Caco-2 (cell line): ENCODE measurements at regions not wholly inside any gene's neighbourhood (a gene's known extent, or its start where the extent isn't known, plus 50 kb on each side); places are given as distances from the start of the nearest gene placed in this dataset.
A peak's percentile ranks its signal among the peaks of the same experiment; 100 is the strongest.

Experiments used
- BruUV-seq: library from RNA; stranded (reverse); fragments of 400-500 nt; replicated peaks from 2 replicates; lab custom pipeline; 2021; lab: Mats Ljungman, UMichigan
- CTCF ChIA-PET: fragments of 300-600 bp; sonication (Branson Sonifier 250); formaldehyde crosslinking; loops from one replicate; lab custom pipeline; 2022; ENCODE audit warnings: antibody characterized with exemption; lab: Charles Lee
- POLR2A ChIA-PET: fragments of 300-600 bp; sonication (Branson Sonifier 250); formaldehyde crosslinking; loops from one replicate; lab custom pipeline; 2022; ENCODE audit warnings: antibody characterized with exemption; lab: Charles Lee
- DNase-seq, 2 experiments: peaks; one replicate each; pipeline versions ENCODE4 v3.0.0 to v3.0.0-alpha.2; 2020 to 2022
- H3K27me3 ChIP-seq: replicated peaks from 2 replicates; pipeline ENCODE4 v1.6.0; 2011; ENCODE audit warnings: low read length; ENCODE audit not compliant: control insufficient read depth, insufficient read depth
- H3K36me3 ChIP-seq: 2 replicates; pipeline ENCODE4 v1.5.1; 2011; ENCODE audit warnings: low read length; ENCODE audit not compliant: control insufficient read depth, insufficient read depth
- H3K4me1 ChIP-seq: fragments of 250-450 bp; sonication (Bioruptor Pico); 2 replicates; pipeline ENCODE4 v1.5.1; 2020; ENCODE audit warnings: mild to moderate bottlenecking
- H3K4me3 ChIP-seq: 2 replicates; pipeline ENCODE4 v1.5.1; 2011; ENCODE audit warnings: low read depth, mild to moderate bottlenecking, control low read depth, low read length
- H3K9me3 ChIP-seq: fragments of 250-450 bp; sonication (Bioruptor Pico); 2 replicates; pipeline ENCODE4 v1.5.1; 2020; ENCODE audit warnings: mild to moderate bottlenecking, moderate library complexity
- H3K27ac Mint-ChIP-seq: one replicate; pipeline ENCODE4 v1.8.0; 2022; ENCODE audit warnings: mixed read lengths; ENCODE audit not compliant: unreplicated experiment
- H3K27me3 Mint-ChIP-seq: one replicate; pipeline ENCODE4 v1.8.0; 2022; ENCODE audit warnings: mixed read lengths; ENCODE audit not compliant: insufficient read depth, unreplicated experiment
- H3K36me3 Mint-ChIP-seq: one replicate; pipeline ENCODE4 v1.8.0; 2022; ENCODE audit warnings: mild to moderate bottlenecking, mixed read lengths; ENCODE audit not compliant: insufficient read depth, unreplicated experiment
- H3K4me1 Mint-ChIP-seq: one replicate; pipeline ENCODE4 v1.8.0; 2022; ENCODE audit warnings: low read depth, mixed read lengths; ENCODE audit not compliant: unreplicated experiment
- H3K4me3 Mint-ChIP-seq: one replicate; pipeline ENCODE4 v1.8.0; 2022; ENCODE audit warnings: mild to moderate bottlenecking, moderate library complexity, mixed read lengths; ENCODE audit not compliant: unreplicated experiment
- H3K9me3 Mint-ChIP-seq: one replicate; pipeline ENCODE4 v1.8.0; 2022; ENCODE audit warnings: mixed read lengths; ENCODE audit not compliant: unreplicated experiment
- intact Hi-C: fragments of 100-400 bp; cut with micrococcal nuclease; formaldehyde crosslinking; loops from one replicate; pipeline ENCODE4 v1.10.0; 2022; ENCODE audit not compliant: unreplicated experiment
- TF ChIP-seq, protein P1 (sequence below), 2 experiments: fragments of 200-600 bp in 1 of 2; IDR thresholded peaks; 1 replicate in 1 of 2; 2 replicates in 1 of 2; pipeline versions ENCODE4 v1.5.1 to v1.8.0; 2011 to 2022; ENCODE audit warnings: antibody characterized with exemption in 1 of 2, control low read depth in 1 of 2, inconsistent platforms in 1 of 2, low read depth in 1 of 2, low read length in 1 of 2, mild to moderate bottlenecking in 1 of 2, moderate library complexity in 1 of 2; ENCODE audit not compliant: insufficient read depth in 1 of 2, severe bottlenecking in 1 of 2, unreplicated experiment in 1 of 2

DNA sequence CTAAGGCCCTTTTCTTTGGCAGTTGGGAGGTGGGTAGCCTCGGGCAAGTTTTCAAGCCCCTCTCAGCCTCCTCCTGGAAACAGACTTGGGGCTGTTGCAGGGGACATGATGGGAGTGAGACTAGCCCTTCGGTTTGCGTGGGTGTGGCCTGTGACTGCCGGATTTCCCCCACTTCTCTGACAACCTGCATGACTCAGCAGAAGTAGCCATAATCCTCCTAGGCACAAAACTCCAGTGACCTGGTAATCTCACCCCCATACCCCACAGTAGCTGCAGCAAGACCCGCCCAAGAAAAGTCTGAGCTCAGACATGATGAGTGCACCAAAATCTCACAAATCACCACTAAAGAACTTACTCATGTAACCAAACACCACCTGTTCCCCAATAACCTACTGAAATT lies 433.7 kb upstream of the AMOT start:
- Mint-ChIP-seq H3K9me3 (peaks cover 17% of the 10 kb centered on the region), H3K36me3 (no peaks in the 10 kb centered on the region), H3K27ac (no peak overlapping the region), H3K4me1 (peaks cover 7% of the 10 kb centered on the region), H3K4me3 (no peak overlapping the region), H3K27me3 (no peaks in the 10 kb centered on the region)
- intact Hi-C loops = no loop called here
- no TSS peak for BruUV-seq
- Histone ChIP-seq H3K4me3 (no peak overlapping the region), H3K27me3 (no peaks in the 10 kb centered on the region), H3K9me3 (no peaks in the 10 kb centered on the region), H3K36me3 (no peaks in the 10 kb centered on the region), H3K4me1 (no peaks in the 10 kb centered on the region; the same call in 1 of the 2 replicates)
- DNase-seq = no peak
- TF ChIP-seq, protein P1, sequence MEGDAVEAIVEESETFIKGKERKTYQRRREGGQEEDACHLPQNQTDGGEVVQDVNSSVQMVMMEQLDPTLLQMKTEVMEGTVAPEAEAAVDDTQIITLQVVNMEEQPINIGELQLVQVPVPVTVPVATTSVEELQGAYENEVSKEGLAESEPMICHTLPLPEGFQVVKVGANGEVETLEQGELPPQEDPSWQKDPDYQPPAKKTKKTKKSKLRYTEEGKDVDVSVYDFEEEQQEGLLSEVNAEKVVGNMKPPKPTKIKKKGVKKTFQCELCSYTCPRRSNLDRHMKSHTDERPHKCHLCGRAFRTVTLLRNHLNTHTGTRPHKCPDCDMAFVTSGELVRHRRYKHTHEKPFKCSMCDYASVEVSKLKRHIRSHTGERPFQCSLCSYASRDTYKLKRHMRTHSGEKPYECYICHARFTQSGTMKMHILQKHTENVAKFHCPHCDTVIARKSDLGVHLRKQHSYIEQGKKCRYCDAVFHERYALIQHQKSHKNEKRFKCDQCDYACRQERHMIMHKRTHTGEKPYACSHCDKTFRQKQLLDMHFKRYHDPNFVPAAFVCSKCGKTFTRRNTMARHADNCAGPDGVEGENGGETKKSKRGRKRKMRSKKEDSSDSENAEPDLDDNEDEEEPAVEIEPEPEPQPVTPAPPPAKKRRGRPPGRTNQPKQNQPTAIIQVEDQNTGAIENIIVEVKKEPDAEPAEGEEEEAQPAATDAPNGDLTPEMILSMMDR (IDR thresholded peaks at IDR 0.05; ENCODE audit: insufficient read depth in 1 of 2, low read depth in 1 of 2, low read length in 1 of 2, severe bottlenecking in 1 of 2, unreplicated experiment in 1 of 2) = no peak
- CTCF ChIA-PET = no interaction called here
- POLR2A ChIA-PET = no interaction called here

GRCh38 chrX:113269203-113269602 lies 428.6 kb upstream of the AMOT start:
- intact Hi-C loops = no loop called here
- DNase-seq = no peak

GRCh38 chrX:113260474-113260873 lies 419.8 kb upstream of the AMOT start:
- Mint-ChIP-seq H3K27me3 (no peaks in the 10 kb centered on the region), H3K9me3 (no peaks in the 10 kb centered on the region), H3K36me3 (no peaks in the 10 kb centered on the region), H3K27ac (no peak overlapping the region), H3K4me1 (no peaks in the 10 kb centered on the region), H3K4me3 (no peak overlapping the region)
- ChIA-PET CTCF (no interaction called here), POLR2A (no interaction called here)
- intact Hi-C loops = no loop called here
- Histone ChIP-seq H3K36me3 (no peaks in the 10 kb centered on the region), H3K4me3 (no peak overlapping the region), H3K9me3 (no peaks in the 10 kb centered on the region), H3K4me1 (no peaks in the 10 kb centered on the region), H3K27me3 (no peaks in the 10 kb centered on the region)
- no TSS peak for BruUV-seq
- peak in 1 of 2 experiments; percentile 1 for DNase-seq
- TF ChIP-seq, protein P1 (IDR thresholded peaks at IDR 0.05; ENCODE audit: insufficient read depth in 1 of 2, low read depth in 1 of 2, low read length in 1 of 2, severe bottlenecking in 1 of 2, unreplicated experiment in 1 of 2) = no peak

More at GRCh38 chrX:113269203-113269602, 428.6 kb upstream of the AMOT start:
- no peak overlapping the region for H3K4me3 ChIP-seq
- ChIA-PET POLR2A (no interaction called here), CTCF (no interaction called here)
- no peaks in the 10 kb centered on the region for H3K27me3 ChIP-seq
- H3K4me1 ChIP-seq = no peaks in the 10 kb centered on the region; the same call in 1 of the 2 replicates
- peaks cover 7% of the 10 kb centered on the region for H3K4me1 Mint-ChIP-seq
- no peak overlapping the region for H3K27ac Mint-ChIP-seq
- H3K36me3 ChIP-seq = no peaks in the 10 kb centered on the region
- H3K27me3 Mint-ChIP-seq = no peaks in the 10 kb centered on the region
- TF ChIP-seq, protein P1 (IDR thresholded peaks at IDR 0.05; ENCODE audit: insufficient read depth in 1 of 2, low read depth in 1 of 2, low read length in 1 of 2, severe bottlenecking in 1 of 2, unreplicated experiment in 1 of 2) = no peak
- no peaks in the 10 kb centered on the region for H3K9me3 Mint-ChIP-seq
- no peak overlapping the region for H3K4me3 Mint-ChIP-seq
- no peaks in the 10 kb centered on the region for H3K36me3 Mint-ChIP-seq
- BruUV-seq = no TSS peak
- no peaks in the 10 kb centered on the region for H3K9me3 ChIP-seq
